Endothelial cell of umbilical vein (primary cell): ENCODE measurements at regions not wholly inside any gene's neighbourhood (a gene's known extent, or its start where the extent isn't known, plus 50 kb on each side); places are given as distances from the start of the nearest gene placed in this dataset.

Experiments used
- BruUV-seq: library from RNA; stranded (reverse); fragments of 400-500 nt; replicated peaks from 2 replicates; lab custom pipeline; 2021; lab: Mats Ljungman, UMichigan
- CTCF ChIA-PET: fragments of 300-600, 350-600 bp; sonication (Branson Sonifier 250); formaldehyde crosslinking; loops from one replicate; lab custom pipeline; 2021; ENCODE audit warnings: antibody characterized with exemption, inconsistent platforms; lab: Charles Lee
- POLR2A ChIA-PET: fragments of 300-600, 350-600 bp; sonication (Branson Sonifier 250); formaldehyde crosslinking; loops from one replicate; lab custom pipeline; 2021; ENCODE audit warnings: antibody characterized with exemption, inconsistent platforms; lab: Charles Lee
- DNase-seq: peaks from one replicate; pipeline ENCODE4 v3.0.0-alpha.2; 2011; ENCODE audit warnings: low read depth, low spot score
- FAIRE-seq: peaks from 2 replicates; lab custom pipeline; 2011; peaks lifted over from hg19 to GRCh38; lab: Jason Lieb, UNC
- H2AFZ ChIP-seq: 2 replicates; pipeline ENCODE4 v1.6.0; 2012; ENCODE audit warnings: low read depth, low read length, control low read depth, inconsistent platforms
- H3K27ac ChIP-seq: 2 replicates; pipeline ENCODE4 v1.5.1; 2011; ENCODE audit warnings: low read depth, mild to moderate bottlenecking, control low read depth, low read length, moderate library complexity; ENCODE audit not compliant: insufficient read depth
- H3K27me3 ChIP-seq, 2 experiments: 2 replicates each; pipeline versions ENCODE4 v1.6.0 to v1.6.1; 2011; ENCODE audit warnings: low read length in 2 of 2, mixed read lengths in 1 of 2; ENCODE audit not compliant: control insufficient read depth in 2 of 2, insufficient read depth in 2 of 2
- H3K36me3 ChIP-seq, 2 experiments: 2 replicates in 1 of 2; 3 replicates in 1 of 2; pipeline ENCODE4 v1.5.1; 2011; ENCODE audit warnings: low read length in 2 of 2, mild to moderate bottlenecking in 1 of 2, moderate library complexity in 1 of 2; ENCODE audit not compliant: control insufficient read depth in 2 of 2, insufficient read depth in 2 of 2; ENCODE audit errors: extremely low read depth in 1 of 2
- H3K4me1 ChIP-seq: 3 replicates; pipeline ENCODE4 v1.5.1; 2011; ENCODE audit warnings: mild to moderate bottlenecking, low read length; ENCODE audit not compliant: control insufficient read depth, insufficient read depth; ENCODE audit errors: extremely low read depth
- H3K4me2 ChIP-seq: 2 replicates; pipeline ENCODE4 v1.6.1; 2011; ENCODE audit warnings: low read length, control low read depth, mixed read lengths; ENCODE audit not compliant: insufficient read depth
- H3K4me3 ChIP-seq, 3 experiments: fragments of 200-600 bp in 1 of 3; sonication (generic), shearing (Covaris generic) in 1 of 3; replicated peaks in 1 of 3; 2 replicates each; pipeline ENCODE4 v1.5.1; 2011 to 2016; ENCODE audit warnings: control low read depth in 3 of 3, low read length in 3 of 3, mild to moderate bottlenecking in 2 of 3, inconsistent platforms in 1 of 3, low read depth in 1 of 3, moderate library complexity in 1 of 3; ENCODE audit not compliant: insufficient read depth in 1 of 3
- H3K79me2 ChIP-seq: 2 replicates; pipeline ENCODE4 v1.6.0; 2012; ENCODE audit warnings: low read length, inconsistent platforms; ENCODE audit not compliant: control insufficient read depth, insufficient read depth
- H3K9ac ChIP-seq: replicated peaks from 2 replicates; pipeline ENCODE3; 2011; ENCODE audit warnings: low read length, control low read depth; ENCODE audit not compliant: insufficient read depth; ENCODE audit errors: extremely low read depth
- H3K9me1 ChIP-seq: replicated peaks from 3 replicates; pipeline ENCODE4 v1.6.0; 2011; ENCODE audit warnings: mild to moderate bottlenecking, low read length; ENCODE audit not compliant: control insufficient read depth, insufficient read depth; ENCODE audit errors: extremely low read depth
- H3K9me3 ChIP-seq: replicated peaks from 2 replicates; pipeline ENCODE4 v1.5.1; 2012; ENCODE audit warnings: low read length, inconsistent platforms; ENCODE audit not compliant: control insufficient read depth, insufficient read depth
- H4K20me1 ChIP-seq: replicated peaks from 2 replicates; pipeline ENCODE3; 2011; ENCODE audit warnings: mild to moderate bottlenecking, low read length; ENCODE audit not compliant: control insufficient read depth, insufficient read depth; ENCODE audit errors: extremely low read depth
- CTCF ChIP-seq, 2 donors: IDR thresholded peaks; 1 replicate in 1 of 2; 2 replicates in 1 of 2; pipeline ENCODE4 v1.5.1; 2011; ENCODE audit warnings: low read length in 2 of 2, mild to moderate bottlenecking in 2 of 2, moderate library complexity in 2 of 2, control low read depth in 1 of 2, inconsistent platforms in 1 of 2, low read depth in 1 of 2; ENCODE audit not compliant: insufficient read depth in 1 of 2; ENCODE audit errors: extremely low read depth in 1 of 2
- EZH2 ChIP-seq: IDR thresholded peaks from 2 replicates; pipeline ENCODE4 v1.6.1; 2012; ENCODE audit warnings: borderline replicate concordance, low read depth, mild to moderate bottlenecking, moderate library complexity, low read length, inconsistent platforms; ENCODE audit not compliant: severe bottlenecking
- FOS ChIP-seq: IDR thresholded peaks from 2 replicates; pipeline ENCODE4 v1.6.1; 2011; ENCODE audit warnings: mild to moderate bottlenecking, low read length, moderate library complexity, borderline replicate concordance; ENCODE audit not compliant: insufficient read depth
- GATA2 ChIP-seq: IDR thresholded peaks from 2 replicates; pipeline ENCODE4 v1.7.0; 2011; ENCODE audit warnings: low read depth, mild to moderate bottlenecking, moderate library complexity, mixed read lengths, low read length; ENCODE audit not compliant: insufficient read length, insufficient read depth
- JUN ChIP-seq: IDR thresholded peaks from 2 replicates; pipeline ENCODE4 v1.6.1; 2011; ENCODE audit warnings: borderline replicate concordance, low read depth; ENCODE audit not compliant: insufficient read length, insufficient read depth
- MAX ChIP-seq: IDR thresholded peaks from 2 replicates; pipeline ENCODE4 v1.6.1; 2011; ENCODE audit not compliant: insufficient read depth, insufficient read length
- MYC ChIP-seq: IDR thresholded peaks from one replicate; pipeline ENCODE4 v1.6.1; 2011; ENCODE audit warnings: mild to moderate bottlenecking, low read depth, low read length
- POLR2A ChIP-seq: IDR thresholded peaks from 2 replicates; pipeline ENCODE4 v1.6.1; 2012; ENCODE audit warnings: low read depth, mild to moderate bottlenecking, control low read depth, low read length
- POLR2AphosphoS5 ChIP-seq: IDR thresholded peaks from 2 replicates; pipeline ENCODE4 v1.6.1; 2012; ENCODE audit warnings: low read depth, mild to moderate bottlenecking, control low read depth, low read length, moderate library complexity; ENCODE audit not compliant: insufficient read depth
- dilution Hi-C: fragments of 300-500 bp; cut with MboI; formaldehyde crosslinking; loops from one replicate; pipeline ENCODE4 v1.15.0; 2019; ENCODE audit warnings: low sequenced_read_pairs; ENCODE audit not compliant: extremely low pct_ligation_motif_present
- intact Hi-C: fragments of 100-400 bp; cut with micrococcal nuclease; formaldehyde crosslinking; loops from one replicate; pipeline ENCODE4 v1.10.0; 2022

- BruUV-seq = no TSS peak
- Histone ChIP-seq H3K4me1 (no peaks in the 10 kb centered on the region), H3K36me3 (no peaks in the 10 kb centered on the region), H3K27ac (no peak overlapping the region), H3K27me3 (peaks cover 0 to 10% of the 10 kb centered on the region in 2 experiments), H3K4me3 (no peak overlapping the region), H3K9ac (no peak overlapping the region), H3K9me3 (no peaks in the 10 kb centered on the region), H3K79me2 (no peaks in the 10 kb centered on the region), H3K4me2 (no peak overlapping the region), H2AFZ (no peak overlapping the region), H4K20me1 (no peaks in the 10 kb centered on the region), H3K9me1 (no peaks in the 10 kb centered on the region)
- dilution Hi-C loops = no loop called here
- CTCF ChIA-PET = interaction anchor here (1.7 kb wide), 1 partner anchor 10 kb away, joined by 4 read pairs; no protein-coding TSS in a partner anchor
- intact Hi-C loops = no loop called here
- TF ChIP-seq EZH2 (no peak), POLR2A (no peak), JUN (no peak), GATA2 (no peak), MYC (no peak), POLR2AphosphoS5 (no peak), MAX (no peak), FOS (no peak), CTCF (IDR thresholded peaks at IDR 0.05; ENCODE audit: extremely low read depth in 1 of 2, insufficient read depth in 1 of 2, low read depth in 1 of 2, low read length in 2 of 2) (no peak)
- DNase-seq = no peak
- FAIRE-seq = no peak
- POLR2A ChIA-PET = no interaction called here
Measured at GRCh38 chr6:33513213-33513612, 58.8 kb downstream of the ZBTB9 start.
